ENCODE measurements at regions not wholly inside any gene's neighbourhood (a gene's known extent, or its start where the extent isn't known, plus 50 kb on each side); places are given as distances from the start of the nearest gene placed in this dataset.

GRCh38 chr1:201759194-201759815 is 69.7 kb upstream of the IPO9 start (continued):
- no peak for TF ChIP-seq REST (IDR thresholded peaks at IDR 0.05; ENCODE audit: unreplicated experiment)

GRCh38 chr1:201760516-201760915 is 68.4 kb upstream of the IPO9 start:
- Histone ChIP-seq H3K79me2 (replicated peaks; ENCODE audit: insufficient read depth) (peaks cover 15% of the 10 kb centered on the region; the same call in 1 of the 2 replicates), H3K4me3 (no peak overlapping the region), H3K9me2 (ENCODE audit: insufficient read depth) (no peaks in the 10 kb centered on the region), H3F3A (replicated peaks; ENCODE audit: low read depth) (no peaks in the 10 kb centered on the region), H3K36me3 (ENCODE audit: insufficient read depth) (no peaks in the 10 kb centered on the region), H3K4me1 (ENCODE audit: insufficient read depth) (peaks cover 16% of the 10 kb centered on the region; the same call in 1 of the 2 replicates), H3K4me2 (peak overlapping the region; percentile 48; the same call in 1 of the 2 replicates), H2AFZ (no peak overlapping the region), H3K27ac (ENCODE audit: low read depth) (no peak overlapping the region), H3K27me3 (ENCODE audit: insufficient read depth) (no peaks in the 10 kb centered on the region), H4K20me1 (replicated peaks; ENCODE audit: insufficient read depth) (no peaks in the 10 kb centered on the region)
- peak; percentile 88 for ATAC-seq
- DNase-seq (ENCODE audit: low spot score): peak; percentile 48
- Mint-ChIP-seq H3K27ac (no peak overlapping the region), H3K36me3 (ENCODE audit: low read depth) (no peaks in the 10 kb centered on the region), H3K27me3 (ENCODE audit: insufficient read depth, low read depth, poor library complexity) (peaks cover 2% of the 10 kb centered on the region), H3K9me3 (no peaks in the 10 kb centered on the region), H3K4me1 (peaks cover 35% of the 10 kb centered on the region), H3K4me3 (no peak overlapping the region)
- TF ChIP-seq ZNF331 (CRISPR knock-in tag; IDR thresholded peaks at IDR 0.05; ENCODE audit: low read depth): no peak
- no peak for TF ChIP-seq STAT1 (IDR thresholded peaks at IDR 0.05; ENCODE audit: unreplicated experiment)
- TF ChIP-seq ZNF114 (CRISPR knock-in tag; IDR thresholded peaks at IDR 0.05): no peak
- no peak for TF ChIP-seq POLR2AphosphoS5 (IDR thresholded peaks at IDR 0.05; ENCODE audit: low read depth)
- TF ChIP-seq ETS1 (IDR thresholded peaks at IDR 0.05): no peak
- no peak for TF ChIP-seq CTCF (conservative IDR thresholded peaks at IDR 0.05; ENCODE audit: low read depth in 2 of 2)
- TF ChIP-seq ZNF462 (CRISPR knock-in tag; IDR thresholded peaks at IDR 0.05): no peak
- no peak for TF ChIP-seq JUNB (IDR thresholded peaks at IDR 0.05; ENCODE audit: unreplicated experiment)
- no peak for TF ChIP-seq EZH2 (IDR thresholded peaks at IDR 0.05; ENCODE audit: low read depth, unreplicated experiment)
